GF-D8 (cell line): ENCODE measurements at regions not wholly inside any gene's neighbourhood (a gene's known extent, or its start where the extent isn't known, plus 50 kb on each side); places are given as distances from the start of the nearest gene placed in this dataset.

Experiments
- DNase-seq: peaks from one replicate; lab custom pipeline; 2025; lab: John Stamatoyannopoulos, UW

DNA sequence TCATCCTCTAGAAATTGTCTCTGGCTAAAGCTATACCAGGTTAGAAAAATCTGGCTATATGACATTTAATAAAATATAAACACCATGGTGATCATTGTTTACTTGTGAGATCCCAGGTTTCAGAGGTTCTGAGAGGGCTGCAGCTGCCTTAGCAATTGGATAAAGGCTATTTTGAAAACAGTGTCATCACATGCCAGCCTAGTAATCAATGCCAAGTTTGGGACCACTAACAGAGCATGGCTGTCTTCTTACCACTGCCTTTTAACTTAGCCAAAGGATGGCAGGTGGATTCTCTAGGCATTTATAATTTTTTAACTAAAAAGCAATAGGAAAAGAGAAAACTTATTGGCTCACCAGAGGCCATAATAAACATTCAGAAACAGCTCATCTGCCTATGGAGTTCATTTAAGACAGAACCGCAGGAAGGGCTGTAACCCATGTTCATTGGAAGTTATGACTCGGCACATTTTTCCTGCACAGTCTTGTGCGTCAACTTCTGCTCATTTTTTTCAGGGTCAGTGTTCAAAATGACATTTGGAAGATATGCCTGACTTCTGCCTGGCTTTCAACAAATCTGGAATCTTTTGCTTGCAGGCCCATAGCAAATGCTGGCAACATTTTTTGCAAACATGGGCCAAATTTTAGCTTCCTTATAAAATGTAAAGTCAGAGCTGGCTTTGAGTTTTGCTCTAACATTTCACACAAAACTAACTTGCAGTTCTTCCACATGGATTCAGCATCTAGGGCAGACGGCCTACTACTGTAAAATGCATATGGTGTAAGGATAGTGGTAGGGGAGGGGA is 476.0 kb upstream of the TBL1XR1 start:
- DNase-seq = no peak

DNA sequence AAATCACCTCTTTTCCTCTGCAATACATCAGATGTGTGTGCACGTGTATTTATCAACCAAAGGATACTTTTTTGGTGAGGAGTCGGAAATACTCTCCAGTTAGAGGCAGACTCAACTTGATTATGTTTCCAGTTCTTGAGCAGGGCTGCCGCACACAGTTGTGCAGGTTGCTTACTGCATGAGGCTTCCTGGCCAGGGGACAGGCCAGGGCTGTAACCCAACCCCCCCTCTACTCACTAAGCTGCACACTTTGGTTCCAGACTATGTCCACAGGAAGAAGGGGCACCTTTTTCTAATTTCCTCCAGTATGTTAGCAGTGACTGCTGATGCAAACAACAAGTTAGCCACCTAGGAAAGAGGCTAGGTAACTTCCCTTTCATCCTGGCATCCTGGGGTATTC is 476.9 kb upstream of the TBL1XR1 start:
- DNase-seq = no peak

DNA sequence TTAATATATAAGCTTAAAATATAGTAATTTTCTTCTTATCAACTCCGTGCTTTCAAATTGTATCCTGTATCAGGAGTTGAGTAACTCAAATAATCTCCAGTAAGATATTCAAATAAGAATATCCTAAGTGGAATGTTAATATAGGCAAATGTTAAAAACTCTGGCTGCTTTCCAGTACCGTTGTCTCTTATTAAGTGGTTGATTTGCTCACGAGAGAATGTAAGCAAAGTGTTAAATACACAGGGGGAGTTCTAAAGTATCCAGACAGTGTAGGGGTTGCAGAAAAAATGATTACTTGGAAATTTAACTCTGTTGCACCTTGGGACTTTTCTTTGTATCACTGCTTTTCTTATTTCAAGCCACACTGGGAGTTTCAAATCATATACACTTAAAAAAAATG is 478.9 kb upstream of the TBL1XR1 start:
- no peak for DNase-seq

DNA sequence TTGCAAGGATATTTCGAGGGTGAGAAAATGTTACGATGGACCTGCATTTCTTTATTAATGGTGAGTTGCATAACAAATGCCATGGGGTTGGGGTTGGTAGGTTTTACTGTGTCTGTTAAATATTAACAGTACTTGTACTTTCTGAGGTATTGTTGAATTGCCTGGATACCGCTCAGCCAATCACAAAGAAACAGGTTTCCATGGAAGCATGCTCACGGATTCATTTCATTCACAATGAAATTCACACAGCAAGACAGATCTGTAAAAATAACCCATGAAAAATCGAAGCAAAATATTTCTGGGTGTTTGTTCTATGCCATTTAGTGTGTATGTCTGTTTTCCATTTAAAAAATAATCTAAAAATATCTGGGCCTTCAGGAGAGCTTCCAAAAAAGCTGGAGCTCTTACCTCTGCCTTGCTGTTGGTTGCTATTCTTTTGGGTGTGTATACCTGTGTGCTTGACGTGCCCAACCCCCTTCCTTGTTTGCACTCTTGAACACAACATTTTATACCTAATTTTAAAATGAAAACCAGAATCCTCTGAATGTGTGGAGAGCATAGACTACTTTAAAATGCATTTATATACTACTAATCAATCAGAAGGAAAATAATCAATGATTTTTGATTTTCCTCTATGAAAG is 479.8 kb upstream of the TBL1XR1 start:
- no peak for DNase-seq

DNA sequence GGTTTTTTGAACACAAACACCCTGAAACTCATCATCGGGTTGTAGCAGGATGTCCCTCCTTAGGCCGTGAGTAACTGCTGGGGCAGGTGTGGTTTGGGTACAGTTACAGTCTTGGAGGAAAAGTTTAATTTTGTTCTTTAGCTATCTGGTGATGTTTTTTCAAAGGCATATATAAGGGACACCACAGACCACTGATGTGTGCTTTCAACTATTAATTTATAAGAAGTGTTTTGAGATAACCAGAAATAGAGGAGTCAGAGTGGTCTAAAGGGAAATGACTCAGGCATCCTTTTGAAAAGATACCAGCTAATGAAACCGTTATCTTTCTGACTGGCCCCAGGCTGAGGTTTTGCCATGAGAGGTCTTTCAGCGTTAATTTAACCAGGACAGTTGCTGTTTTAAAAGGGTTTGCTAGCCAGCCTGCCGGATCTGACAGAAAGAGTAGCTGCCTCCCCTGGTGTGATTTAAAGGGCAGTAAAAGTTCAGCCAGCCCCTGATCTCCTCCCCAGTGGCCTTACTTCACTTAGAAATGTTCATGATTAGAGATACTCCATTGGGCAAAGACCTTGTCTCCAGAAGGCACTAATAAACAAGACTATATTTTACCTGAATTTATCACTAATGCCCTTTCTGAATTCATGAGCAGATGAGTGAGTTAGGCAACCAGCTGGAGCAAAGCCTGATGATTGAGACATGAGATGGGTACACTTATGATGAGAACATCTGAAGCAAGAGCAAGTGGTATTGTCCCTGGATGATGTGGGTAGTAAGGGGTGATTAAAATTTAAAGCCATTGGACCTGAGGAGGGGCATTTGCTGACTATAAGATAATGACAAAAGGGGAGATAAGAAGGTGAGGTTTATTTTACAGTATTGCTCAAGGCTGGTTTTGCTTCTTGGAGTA is 482.5 kb upstream of the TBL1XR1 start:
- no peak for DNase-seq

DNA sequence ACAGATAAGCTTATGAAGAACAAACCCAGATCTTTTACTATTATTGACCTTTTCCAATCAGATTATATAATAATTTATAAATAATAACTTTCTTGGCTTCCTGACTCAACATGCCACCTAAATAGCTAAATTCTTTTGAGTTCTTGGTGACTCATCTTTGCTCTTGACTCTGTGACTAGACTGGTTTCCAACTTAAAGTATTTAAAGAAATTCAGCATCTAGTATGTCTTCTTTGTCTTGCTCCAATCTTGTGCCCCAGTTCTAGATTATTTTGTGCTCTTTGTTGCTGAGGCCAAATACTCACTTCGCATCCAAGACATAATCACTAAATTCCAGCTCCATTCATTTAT is 483.2 kb upstream of the TBL1XR1 start:
- DNase-seq = no peak

DNA sequence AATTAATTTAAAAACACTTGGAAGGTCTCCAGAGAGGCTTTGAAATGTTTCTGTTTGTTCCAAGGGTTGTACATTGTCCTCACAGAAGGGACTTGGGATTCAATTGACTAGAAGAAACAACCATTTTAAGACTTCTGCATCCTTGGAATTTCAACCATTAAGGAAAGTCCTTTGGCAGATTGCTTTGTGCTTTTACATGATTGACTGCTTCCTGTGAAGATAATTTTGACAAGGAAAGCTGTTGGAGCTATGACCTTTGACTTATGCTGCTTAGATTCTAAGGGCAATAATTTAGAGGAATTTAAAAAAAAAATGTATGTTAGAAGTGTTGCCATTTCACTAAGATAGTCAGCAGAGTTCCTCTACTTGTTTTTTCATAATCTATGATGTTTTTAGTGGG is 483.9 kb upstream of the TBL1XR1 start:
- DNase-seq = no peak

DNA sequence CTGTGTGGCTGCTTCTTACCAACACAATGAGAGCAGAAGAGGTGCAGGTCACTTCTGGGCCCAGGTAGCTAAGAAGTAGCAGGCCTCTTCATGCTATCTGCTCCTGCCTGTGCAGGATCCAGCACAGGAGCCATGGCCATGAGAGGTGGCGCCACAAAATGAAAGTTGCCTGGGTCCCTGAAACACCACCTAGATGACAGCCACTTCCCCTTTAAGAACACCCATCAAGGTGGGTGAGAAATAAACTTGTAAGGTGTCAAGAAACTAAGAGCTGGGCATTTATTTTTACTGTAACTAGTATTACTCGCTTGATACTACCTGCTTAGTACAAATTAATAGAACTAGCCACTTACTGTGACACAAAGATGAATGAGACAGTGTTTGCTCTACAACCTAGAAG is 484.6 kb upstream of the TBL1XR1 start:
- DNase-seq = no peak

DNA sequence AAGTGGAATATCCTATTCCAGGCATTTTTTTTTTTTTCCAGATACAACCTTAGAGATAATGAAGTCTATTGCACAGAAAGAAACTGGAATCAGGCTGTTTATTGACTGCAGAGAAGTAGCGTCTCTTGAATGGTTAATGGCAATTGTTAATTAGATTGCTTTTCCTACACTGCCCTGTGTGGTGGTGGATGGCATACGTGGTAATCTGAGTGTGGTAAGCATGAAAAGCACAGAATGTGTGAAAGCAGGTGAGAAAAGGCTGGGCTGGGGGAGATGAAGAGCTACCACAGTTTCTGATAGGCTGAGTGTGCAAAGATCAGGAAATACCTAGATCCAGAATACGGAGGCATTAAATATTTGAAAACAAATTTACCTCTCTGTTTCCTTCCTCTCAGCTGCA is 486.3 kb upstream of the TBL1XR1 start:
- DNase-seq = no peak

DNA sequence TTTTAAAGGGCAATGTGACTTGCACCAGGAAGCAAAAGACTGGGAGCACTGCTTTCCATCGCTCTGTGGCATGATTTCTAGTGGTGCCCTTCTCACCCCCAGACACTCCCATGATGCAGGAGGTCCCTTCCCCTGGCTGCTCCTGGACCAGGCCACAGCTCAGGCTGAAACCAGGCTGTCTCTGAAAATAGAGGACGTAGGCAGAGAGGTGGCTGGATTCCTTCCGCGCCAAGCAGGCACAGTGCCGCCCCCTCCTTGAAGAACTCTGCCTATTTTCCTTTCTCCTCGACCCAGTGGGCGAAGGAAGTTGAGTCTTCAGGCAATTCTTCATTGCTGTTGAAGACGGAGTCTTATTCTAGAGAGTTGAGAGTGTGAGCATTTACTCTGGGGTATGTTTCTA is 489.4 kb upstream of the TBL1XR1 start:
- no peak for DNase-seq

DNA sequence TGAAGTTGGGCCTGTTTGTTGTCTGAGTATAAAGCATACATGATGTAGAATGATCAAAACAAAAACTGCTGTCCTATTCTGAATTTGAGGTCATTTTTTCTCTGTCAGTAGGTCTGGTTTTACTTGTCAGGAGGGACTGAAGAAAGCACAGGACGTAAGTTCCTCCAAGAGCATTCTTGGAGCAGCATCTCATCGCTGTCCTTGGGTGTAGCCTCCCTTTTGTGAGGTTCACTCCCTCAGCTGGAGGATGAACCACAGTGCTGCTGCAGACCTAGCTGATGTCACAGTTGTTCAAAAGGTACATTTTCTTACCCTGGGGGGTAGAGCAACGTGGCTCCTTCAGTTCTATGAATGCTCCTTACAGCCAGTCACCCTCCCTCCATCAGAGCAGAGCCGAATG is 490.0 kb upstream of the TBL1XR1 start:
- no peak for DNase-seq

DNA sequence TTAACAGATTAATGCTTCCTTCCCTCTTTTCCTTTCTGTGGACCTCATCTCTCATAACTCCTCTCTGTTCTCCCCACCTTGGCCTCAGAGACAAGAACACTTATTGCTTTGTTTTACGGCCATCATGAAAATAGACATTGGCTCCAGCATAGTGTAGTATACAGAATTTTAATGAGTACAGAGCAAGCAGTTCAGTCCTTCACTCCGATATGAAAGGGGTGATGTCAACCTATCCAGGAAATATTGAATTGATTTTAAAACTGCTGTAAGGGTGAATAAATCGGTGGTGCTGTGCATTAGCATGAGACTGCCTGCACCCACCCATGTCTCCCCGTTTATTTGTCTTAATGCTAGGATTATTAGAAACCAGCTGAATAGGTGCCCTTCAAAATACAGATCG is 490.9 kb upstream of the TBL1XR1 start:
- DNase-seq = no peak

DNA sequence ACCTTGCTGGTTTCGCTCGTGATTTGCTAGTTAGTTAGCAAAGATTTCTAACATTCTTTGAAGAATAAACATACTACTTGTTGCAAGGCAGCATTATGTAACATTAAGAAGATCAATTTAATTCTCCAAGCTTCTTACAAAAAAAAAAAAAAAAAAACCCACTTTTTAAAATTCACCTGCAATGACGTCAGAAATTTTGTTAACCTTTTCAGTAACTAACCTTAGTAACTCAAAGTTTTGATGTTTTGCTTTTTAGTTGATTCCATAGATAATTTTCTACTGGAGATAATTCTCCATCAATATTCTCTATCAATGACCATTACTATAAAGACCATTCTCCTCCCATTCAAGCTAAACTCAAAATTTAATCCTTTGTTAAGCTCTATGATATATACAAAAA is 491.8 kb upstream of the TBL1XR1 start:
- DNase-seq = no peak

DNA sequence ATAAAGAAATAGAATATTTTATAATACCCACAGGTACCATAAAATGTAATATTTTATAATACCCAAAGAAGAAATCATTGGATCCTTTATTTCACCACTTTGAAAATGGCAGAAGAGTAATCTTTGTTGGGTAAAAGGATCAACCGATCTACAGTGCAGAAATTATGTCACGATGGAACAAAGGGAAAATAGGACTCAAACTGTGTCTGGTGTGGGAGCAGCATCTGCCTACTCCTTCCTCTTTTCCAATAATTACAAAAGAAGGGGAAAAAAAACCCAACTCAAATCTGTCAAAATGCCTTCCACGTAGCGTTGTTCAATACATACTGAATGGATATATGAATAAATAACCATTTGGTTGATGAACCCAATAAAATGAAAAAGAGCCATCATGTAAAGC is 492.6 kb upstream of the TBL1XR1 start:
- no peak for DNase-seq

DNA sequence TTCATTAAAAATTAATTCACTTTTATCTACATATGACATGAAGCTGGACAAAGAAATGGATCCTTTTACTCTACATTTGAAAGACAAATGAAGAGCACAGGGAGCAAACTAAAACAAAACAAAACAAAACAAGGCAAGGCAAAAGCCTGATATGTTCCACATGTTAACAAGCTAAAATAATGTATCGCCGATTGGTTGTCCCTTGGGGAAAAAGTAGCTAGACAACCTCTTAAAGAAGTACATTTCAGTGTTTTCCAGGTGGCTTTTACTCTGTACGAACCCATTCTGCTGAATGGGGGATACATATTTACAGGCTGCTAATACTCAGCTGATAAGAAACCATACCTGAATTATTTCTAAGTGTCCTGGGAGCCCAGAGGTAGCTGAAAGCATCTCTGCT is 493.0 kb upstream of the TBL1XR1 start:
- DNase-seq = no peak

DNA sequence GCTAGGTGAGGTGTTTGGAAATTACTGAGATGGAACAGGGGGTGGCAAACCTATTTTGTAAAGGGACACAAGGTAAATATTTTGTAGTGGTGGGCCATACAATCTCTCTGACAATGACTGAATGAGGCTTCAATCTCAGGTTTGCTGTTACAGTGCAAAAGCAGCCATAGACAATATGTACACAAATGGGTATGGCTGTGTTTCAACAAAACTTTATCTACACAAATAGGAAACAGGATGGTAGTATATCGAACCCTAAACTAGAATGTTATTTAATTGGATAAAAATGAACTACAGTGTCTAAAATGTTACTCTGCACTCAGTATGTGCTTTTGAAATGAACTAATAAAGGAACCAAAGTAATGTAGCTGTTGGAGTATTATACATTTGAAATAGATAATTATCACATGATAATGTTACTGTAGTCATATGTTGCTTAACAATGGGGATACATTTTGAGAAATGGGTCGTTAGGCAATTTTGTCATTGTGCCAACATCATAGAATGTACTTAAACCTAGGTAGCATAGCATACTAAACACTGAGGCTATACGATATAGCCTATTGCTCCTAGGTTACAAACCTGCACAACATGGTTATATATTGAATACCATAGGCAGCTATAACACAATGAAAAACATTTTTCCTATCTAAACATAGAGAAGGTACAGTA is 495.2 kb upstream of the TBL1XR1 start:
- no peak for DNase-seq

DNA sequence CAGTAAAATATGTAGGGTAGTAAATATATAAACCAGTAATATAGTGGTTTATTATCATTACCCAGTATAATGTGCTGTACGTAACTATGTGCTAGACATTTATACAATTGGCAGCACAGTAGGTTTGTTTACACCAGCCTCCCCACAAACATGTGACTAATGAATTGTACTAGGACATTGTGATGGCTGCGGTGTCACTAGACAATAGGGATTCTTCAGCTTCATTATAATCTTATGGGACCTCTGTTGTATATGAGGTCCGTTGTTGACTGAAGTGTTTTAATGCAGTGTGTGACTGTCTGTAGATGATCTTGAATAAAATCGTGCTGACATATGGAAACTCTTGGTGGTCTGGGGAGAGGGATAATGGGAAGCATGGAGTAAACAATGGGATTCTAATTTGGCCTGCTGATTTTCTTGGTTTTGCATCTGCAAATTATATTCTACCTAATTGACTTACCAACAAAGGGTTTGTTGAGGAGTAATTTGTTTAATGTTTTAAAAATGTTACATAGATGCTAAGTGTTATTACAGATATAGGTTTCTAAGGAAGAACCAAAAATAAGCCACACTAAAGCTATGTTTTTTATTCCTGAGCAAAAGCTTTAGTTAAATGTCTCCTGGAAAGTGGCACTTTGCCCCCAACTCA is 496.5 kb upstream of the TBL1XR1 start:
- DNase-seq = no peak

DNA sequence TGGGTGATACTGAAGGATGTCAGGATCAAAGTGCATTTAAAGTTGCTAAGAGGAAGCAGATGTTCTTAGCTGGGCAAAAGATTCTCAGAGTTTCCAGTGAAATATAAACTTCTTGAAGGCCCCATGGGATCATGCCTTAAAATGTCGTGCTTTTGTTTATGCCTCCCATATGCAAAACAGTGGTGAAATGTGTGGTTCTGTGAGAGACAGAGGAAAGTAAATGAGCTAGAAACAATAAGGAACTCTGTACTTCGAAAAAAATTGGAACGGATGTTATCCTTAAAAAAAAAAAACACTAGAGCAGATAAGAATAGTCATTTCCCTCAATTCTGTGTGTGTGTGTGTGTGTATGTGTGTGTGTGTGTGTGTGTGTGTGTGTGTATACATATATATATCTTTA is 497.0 kb upstream of the TBL1XR1 start:
- no peak for DNase-seq

DNA sequence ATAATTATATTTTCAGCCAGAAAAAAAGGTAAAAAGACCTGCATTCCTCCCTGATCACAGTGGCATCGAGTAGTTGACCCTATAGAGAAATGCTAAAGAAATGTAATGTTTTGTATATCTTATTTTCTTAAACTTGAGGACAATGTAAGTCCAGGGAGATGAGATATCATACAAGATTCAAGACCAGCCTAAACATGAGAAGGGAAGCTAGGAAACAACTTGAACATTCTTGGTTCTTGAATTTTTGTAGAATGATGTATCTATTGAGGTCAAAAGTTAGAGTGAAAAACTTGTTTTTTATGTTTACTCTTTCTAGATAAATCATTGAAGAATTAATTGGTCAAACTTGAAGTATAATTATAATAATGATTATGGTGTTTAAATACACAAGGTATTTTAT is 497.7 kb upstream of the TBL1XR1 start:
- DNase-seq = no peak

DNA sequence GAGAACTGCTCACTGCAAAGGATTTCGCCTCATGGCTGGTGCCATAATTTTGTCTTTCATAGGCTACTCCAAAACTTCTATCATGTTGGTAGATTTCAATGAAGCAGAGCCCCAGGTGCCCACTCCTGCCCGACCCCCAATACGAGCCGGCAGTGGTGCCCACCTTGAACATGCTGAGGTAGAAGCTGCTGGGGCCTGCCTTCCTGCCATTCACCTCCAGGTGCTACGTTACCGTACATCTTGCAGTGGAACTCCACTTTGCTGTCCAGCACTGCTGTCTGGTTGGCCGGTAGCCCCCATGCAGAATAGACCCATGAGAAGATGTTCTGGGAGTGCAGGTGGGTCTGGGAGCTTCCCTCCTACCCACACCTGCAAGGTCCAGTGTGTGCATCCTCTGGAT is 502.8 kb upstream of the TBL1XR1 start:
- no peak for DNase-seq

DNA sequence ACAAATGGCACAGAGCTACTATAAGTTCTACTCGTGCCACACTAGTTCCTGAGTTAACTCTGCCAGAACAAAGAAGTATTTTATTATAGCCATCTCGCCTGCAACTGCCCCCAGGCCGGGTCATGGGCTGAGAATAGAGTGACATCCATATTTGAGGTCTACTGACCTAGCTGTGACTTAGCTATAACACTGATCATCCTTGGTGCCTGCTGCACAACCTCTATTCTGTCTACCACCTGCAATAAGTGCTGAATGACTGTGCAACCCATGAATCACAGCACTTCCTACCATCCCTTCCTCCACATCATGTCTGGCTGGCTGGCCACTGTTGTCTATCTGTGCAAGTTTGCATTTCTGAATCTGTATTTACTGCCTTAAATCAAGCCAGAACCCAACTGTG is 506.5 kb upstream of the TBL1XR1 start:
- DNase-seq = no peak
